ENCODE measurements at regions not wholly inside any gene's neighbourhood (a gene's known extent, or its start where the extent isn't known, plus 50 kb on each side); places are given as distances from the start of the nearest gene placed in this dataset.

DNA sequence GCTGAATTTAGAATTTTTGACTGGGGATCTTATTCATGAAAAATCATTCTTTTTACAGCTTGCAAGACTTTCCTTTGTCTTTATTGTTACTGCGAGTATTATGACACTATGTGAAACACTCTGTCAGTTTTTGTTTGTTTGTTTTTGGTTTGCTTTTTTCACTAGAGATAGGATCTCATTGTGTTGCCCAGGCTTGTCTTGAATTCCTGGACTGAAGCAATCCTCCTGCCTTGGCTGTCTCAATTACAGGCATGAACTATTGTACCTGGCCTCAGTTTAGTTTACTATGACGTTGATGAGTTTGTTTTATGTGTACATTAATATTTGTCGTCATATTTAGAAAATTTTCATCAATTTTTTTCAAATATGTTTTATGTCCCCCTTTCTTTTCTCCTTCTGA, 1030.0 kb upstream of the PRR20A start:
- intact Hi-C loops (cut with DNase I): no loop called here
- Histone ChIP-seq H3K27ac (no peak overlapping the region), H3K4me1 (no peaks in the 10 kb centered on the region), H3K9me3 (no peaks in the 10 kb centered on the region), H3K4me3 (no peak overlapping the region), H3K27me3 (no peaks in the 10 kb centered on the region), H3K36me3 (no peaks in the 10 kb centered on the region)
- WGBS, 2 donors: 36 to 60% methylated on average over 3 of the region's 3 CpGs
- no peak for DNase-seq
- no peak for TF ChIP-seq POLR2AphosphoS5 (IDR thresholded peaks at IDR 0.05)
- TF ChIP-seq EP300 (IDR thresholded peaks at IDR 0.05): no peak
- TF ChIP-seq POLR2A (IDR thresholded peaks at IDR 0.05): no peak
- TF ChIP-seq, protein P1, sequence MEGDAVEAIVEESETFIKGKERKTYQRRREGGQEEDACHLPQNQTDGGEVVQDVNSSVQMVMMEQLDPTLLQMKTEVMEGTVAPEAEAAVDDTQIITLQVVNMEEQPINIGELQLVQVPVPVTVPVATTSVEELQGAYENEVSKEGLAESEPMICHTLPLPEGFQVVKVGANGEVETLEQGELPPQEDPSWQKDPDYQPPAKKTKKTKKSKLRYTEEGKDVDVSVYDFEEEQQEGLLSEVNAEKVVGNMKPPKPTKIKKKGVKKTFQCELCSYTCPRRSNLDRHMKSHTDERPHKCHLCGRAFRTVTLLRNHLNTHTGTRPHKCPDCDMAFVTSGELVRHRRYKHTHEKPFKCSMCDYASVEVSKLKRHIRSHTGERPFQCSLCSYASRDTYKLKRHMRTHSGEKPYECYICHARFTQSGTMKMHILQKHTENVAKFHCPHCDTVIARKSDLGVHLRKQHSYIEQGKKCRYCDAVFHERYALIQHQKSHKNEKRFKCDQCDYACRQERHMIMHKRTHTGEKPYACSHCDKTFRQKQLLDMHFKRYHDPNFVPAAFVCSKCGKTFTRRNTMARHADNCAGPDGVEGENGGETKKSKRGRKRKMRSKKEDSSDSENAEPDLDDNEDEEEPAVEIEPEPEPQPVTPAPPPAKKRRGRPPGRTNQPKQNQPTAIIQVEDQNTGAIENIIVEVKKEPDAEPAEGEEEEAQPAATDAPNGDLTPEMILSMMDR (IDR thresholded peaks at IDR 0.05): no peak

DNA sequence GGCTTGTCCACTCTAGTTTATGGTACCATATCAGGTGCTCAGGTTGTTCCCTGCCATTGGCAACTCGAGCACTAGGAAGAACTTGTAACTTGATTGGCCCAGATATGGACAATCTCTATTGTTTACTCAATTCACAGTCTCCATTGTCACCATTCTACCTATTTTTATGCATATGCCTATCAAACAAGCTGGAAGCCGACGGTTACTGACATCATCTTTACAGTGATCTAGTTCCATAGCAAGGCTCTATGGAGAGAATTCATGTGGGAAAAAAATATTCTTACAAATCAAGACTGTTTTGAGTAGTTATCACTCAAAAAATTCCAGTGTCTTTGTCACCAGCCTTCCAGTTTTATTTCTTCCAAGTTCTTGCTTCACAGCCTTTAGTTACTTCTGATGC, 1006.2 kb upstream of the PRR20A start:
- intact Hi-C loops (cut with DNase I): no loop called here
- no peak for DNase-seq
- Histone ChIP-seq H3K4me1 (no peaks in the 10 kb centered on the region), H3K27me3 (no peaks in the 10 kb centered on the region), H3K9me3 (no peaks in the 10 kb centered on the region), H3K36me3 (no peaks in the 10 kb centered on the region), H3K4me3 (no peak overlapping the region), H3K27ac (no peak overlapping the region)
- TF ChIP-seq POLR2A (IDR thresholded peaks at IDR 0.05) (no peak), EP300 (IDR thresholded peaks at IDR 0.05) (no peak), POLR2AphosphoS5 (IDR thresholded peaks at IDR 0.05) (no peak)
- TF ChIP-seq, protein P1 (IDR thresholded peaks at IDR 0.05): no peak
- WGBS, 2 donors: 67 to 76% methylated on average over 3 of the region's 3 CpGs

DNA sequence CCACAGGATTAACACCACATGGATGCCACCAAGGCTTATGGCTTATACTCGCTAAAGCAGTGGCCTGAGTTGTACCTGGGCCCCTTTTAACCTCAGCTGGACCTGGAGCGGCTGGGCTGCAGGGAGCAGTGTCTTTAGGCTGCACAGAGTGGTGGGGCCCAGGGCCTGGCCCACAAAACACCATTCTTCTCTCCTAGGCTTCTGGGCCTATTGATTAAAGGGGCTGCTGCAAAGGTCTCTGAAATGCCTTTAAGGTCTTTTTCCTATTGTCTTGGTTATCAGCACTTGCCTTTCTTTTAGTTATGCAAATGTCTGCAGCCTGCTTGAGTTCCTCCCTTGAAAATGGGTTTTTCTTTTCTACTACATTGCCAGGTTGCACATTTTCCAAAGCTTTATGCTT, 973.9 kb upstream of the PRR20A start:
- no peak for DNase-seq
- H3K36me3 ChIP-seq: no peaks in the 10 kb centered on the region
- H3K9me3 ChIP-seq: peaks cover 0 to 4% (median 0%) of the 10 kb centered on the region in 4 donors
- H3K27me3 ChIP-seq: no peaks in the 10 kb centered on the region
- TF ChIP-seq POLR2AphosphoS5 (IDR thresholded peaks at IDR 0.05) (no peak), EP300 (IDR thresholded peaks at IDR 0.05) (no peak), POLR2A (IDR thresholded peaks at IDR 0.05) (no peak)
- TF ChIP-seq, protein P1 (IDR thresholded peaks at IDR 0.05): no peak
- WGBS, 2 donors: 69 to 78% methylated on average over 2 of the region's 2 CpGs
- no peak overlapping the region for H3K27ac ChIP-seq
- no peaks in the 10 kb centered on the region for H3K4me1 ChIP-seq
- intact Hi-C loops (cut with DNase I): no loop called here
- H3K4me3 ChIP-seq: no peak overlapping the region

DNA sequence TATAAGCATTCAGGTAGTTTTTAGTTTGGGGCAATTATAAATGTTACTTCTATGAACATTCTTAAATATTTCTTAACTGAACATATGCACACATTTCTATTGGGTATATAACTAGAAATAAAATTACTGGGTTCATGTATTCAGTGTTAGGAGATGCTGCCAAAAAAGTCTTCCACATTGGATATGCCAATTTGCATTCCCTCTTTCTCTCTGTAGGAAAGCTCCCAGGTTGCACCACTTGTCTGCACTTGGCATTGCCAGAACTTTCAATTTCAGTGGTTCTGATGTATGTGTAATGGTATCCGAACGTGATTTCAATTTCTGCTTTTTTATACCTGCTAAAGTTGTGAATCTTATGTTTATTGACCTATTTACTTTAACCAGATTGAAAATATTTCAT, 972.1 kb upstream of the PRR20A start:
- intact Hi-C loops (cut with DNase I): no loop called here
- WGBS, 2 donors: 86 to 87% methylated on average over 2 of the region's 2 CpGs
- no peaks in the 10 kb centered on the region for H3K36me3 ChIP-seq
- TF ChIP-seq EP300 (IDR thresholded peaks at IDR 0.05) (no peak), POLR2AphosphoS5 (IDR thresholded peaks at IDR 0.05) (no peak), POLR2A (IDR thresholded peaks at IDR 0.05) (no peak)
- TF ChIP-seq, protein P1 (IDR thresholded peaks at IDR 0.05): no peak
- no peaks in the 10 kb centered on the region for H3K27me3 ChIP-seq
- no peak for DNase-seq
- no peak overlapping the region for H3K27ac ChIP-seq
- no peak overlapping the region for H3K4me3 ChIP-seq
- peaks cover 0 to 4% (median 0%) of the 10 kb centered on the region in 4 donors for H3K9me3 ChIP-seq
- no peaks in the 10 kb centered on the region for H3K4me1 ChIP-seq

DNA sequence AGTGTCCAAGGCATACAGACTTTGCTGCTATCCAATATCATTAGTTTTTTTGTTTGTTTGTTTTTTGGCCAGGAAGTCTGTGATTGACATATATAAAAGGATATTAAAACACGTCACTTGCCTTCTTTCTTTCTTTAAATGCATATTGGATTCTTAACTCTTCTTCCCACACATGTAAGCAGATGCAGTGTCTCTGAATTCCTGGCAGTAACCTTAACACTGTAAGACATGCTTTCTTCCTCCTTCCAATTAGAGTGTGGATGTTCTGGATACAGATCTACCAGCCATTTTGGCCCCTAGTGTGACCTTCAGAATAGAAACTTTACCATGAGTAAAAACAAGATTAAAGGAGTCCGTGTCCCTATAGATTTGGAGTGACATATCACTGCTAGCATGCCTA, 967.4 kb upstream of the PRR20A start:
- 60 to 66% methylated on average over 2 of the region's 2 CpGs for WGBS, 2 donors
- no peaks in the 10 kb centered on the region for H3K4me1 ChIP-seq
- H3K4me3 ChIP-seq: no peak overlapping the region
- TF ChIP-seq POLR2A (IDR thresholded peaks at IDR 0.05) (no peak), EP300 (IDR thresholded peaks at IDR 0.05) (no peak), POLR2AphosphoS5 (IDR thresholded peaks at IDR 0.05) (no peak)
- TF ChIP-seq, protein P1 (IDR thresholded peaks at IDR 0.05): no peak
- intact Hi-C loops (cut with DNase I): no loop called here
- DNase-seq: no peak
- H3K27me3 ChIP-seq: no peaks in the 10 kb centered on the region
- no peak overlapping the region for H3K27ac ChIP-seq
- no peaks in the 10 kb centered on the region for H3K36me3 ChIP-seq
- H3K9me3 ChIP-seq: no peaks in the 10 kb centered on the region

Measured in sigmoid colon (tissue), 6 donors.